GM19193 (cell line): ENCODE measurements at regions not wholly inside any gene's neighbourhood (a gene's known extent, or its start where the extent isn't known, plus 50 kb on each side); places are given as distances from the start of the nearest gene placed in this dataset.

Source experiments
- POLR2A ChIP-seq: IDR thresholded peaks from 4 replicates; pipeline ENCODE4 v1.6.1; 2011; ENCODE audit not compliant: insufficient read depth, insufficient read length; ENCODE audit errors: extremely low read depth

GRCh38 chr6:6376845-6377244 is 56.4 kb upstream of the F13A1 start:
- no peak for TF ChIP-seq POLR2A

GRCh38 chr6:6377621-6378020 is 57.2 kb upstream of the F13A1 start:
- TF ChIP-seq POLR2A = no peak

GRCh38 chr6:6379573-6379972 is 59.1 kb upstream of the F13A1 start:
- no peak for TF ChIP-seq POLR2A

DNA sequence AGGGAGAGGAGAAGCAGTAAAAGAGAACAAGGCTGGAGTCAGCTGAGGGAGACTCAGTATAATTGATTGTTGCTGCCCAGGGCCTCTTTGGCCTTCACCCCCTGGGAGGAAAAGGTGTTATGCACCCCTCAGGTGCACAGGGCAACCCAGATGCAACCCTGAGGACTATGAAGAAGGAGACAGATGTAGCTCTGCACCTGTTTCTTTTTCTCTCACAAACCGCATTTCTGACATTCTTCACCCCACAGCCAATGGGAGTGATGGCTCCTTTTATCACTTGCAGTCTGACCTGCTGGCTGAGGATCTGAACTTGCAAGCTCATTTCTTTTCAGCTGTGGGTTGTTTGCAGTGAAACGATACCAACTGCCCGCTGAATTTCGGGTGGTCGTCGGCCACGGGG is 64.1 kb upstream of the F13A1 start:
- no peak for TF ChIP-seq POLR2A

- no peak for TF ChIP-seq POLR2A
Measured at GRCh38 chr6:6386010-6386409, 65.5 kb upstream of the F13A1 start.

- peak; percentile 38 for TF ChIP-seq POLR2A
Measured at GRCh38 chr6:6390849-6391602, 70.6 kb upstream of the F13A1 start.

GRCh38 chr6:6392214-6393068 is 72.0 kb upstream of the F13A1 start:
- TF ChIP-seq POLR2A = no peak

DNA sequence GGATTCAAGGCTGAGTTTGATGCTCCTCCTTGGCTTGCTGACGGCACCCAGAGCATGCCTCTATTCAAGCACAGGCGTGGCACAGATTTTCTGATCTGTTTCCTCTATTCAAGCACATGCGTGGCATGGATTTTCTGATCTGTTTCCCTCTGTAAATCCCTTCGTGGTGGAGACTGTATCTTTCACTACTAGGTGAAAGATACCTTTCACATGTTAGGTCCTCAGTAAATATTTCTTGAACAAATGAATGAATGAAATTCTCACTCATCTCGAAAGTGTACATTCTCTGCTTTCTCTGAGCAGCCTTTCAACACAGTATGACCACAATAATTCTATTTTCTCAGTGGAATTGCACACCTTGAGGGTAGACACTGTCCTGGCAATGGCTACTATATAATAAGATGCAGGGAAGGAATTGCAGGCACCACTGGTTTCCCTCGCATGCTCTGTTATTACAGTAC is 72.6 kb upstream of the F13A1 start:
- TF ChIP-seq POLR2A = no peak

GRCh38 chr6:6395581-6396197 is 75.2 kb upstream of the F13A1 start:
- TF ChIP-seq POLR2A = no peak

- TF ChIP-seq POLR2A = no peak
Measured at GRCh38 chr6:6397842-6398241, 77.4 kb upstream of the F13A1 start.

GRCh38 chr6:6399568-6399967 is 79.1 kb upstream of the F13A1 start:
- no peak for TF ChIP-seq POLR2A

- TF ChIP-seq POLR2A = no peak
Measured at GRCh38 chr6:6401401-6401800, 80.9 kb upstream of the F13A1 start.

DNA sequence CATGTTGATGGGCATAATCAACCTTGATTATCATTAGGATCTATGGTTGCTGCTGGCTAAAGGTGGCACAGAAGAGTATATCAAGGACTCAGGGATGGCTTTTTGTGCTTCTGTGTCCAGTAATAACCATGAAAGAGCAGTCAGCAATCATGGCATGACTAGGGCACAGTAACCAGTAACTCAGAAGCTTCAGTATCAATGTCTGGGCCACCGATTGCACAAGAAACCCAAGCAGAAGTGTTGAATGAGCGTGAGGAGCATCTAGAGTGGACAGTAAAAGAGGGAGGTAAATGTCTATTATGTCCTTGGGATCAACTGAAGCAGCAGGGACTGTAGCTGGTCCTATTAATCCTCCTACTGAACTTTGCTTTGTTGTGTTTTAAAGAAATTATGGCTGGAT is 81.5 kb upstream of the F13A1 start:
- no peak for TF ChIP-seq POLR2A

- TF ChIP-seq POLR2A = no peak
Measured at GRCh38 chr6:6402591-6402990, 82.1 kb upstream of the F13A1 start.

DNA sequence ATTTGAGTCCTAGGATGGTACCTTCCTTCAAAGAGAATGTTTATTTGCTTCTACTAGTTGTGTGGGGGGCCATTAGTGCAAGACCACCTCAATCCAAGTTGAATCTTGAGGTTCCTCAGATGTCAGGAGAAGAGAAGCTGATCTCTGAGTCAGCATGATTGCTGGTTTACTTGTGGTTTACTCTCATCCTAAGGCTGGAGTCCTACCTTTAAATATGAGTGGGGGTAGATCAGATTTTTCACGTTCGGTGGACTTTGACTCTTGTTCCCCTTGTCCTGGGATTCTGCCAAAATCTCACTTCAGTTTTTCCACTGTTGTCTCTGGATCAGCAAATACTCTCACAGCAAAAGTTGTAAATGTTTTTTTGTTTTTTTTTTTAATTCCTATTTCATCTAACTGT is 84.6 kb upstream of the F13A1 start:
- TF ChIP-seq POLR2A = no peak
